ENCODE measurements at regions not wholly inside any gene's neighbourhood (a gene's known extent, or its start where the extent isn't known, plus 50 kb on each side); places are given as distances from the start of the nearest gene placed in this dataset.

GRCh38 chr13:91212231-91212630 lies 135.3 kb upstream of the MIR17HG start:
- POLR2A ChIA-PET, result no interaction called here
- Histone ChIP-seq H3K9me3 (ENCODE audit: control insufficient read depth, insufficient read depth, low read length) (no peaks in the 10 kb centered on the region), H3K4me3 (ENCODE audit: low read depth, low read length) (no peak overlapping the region), H3K27me3 (ENCODE audit: control insufficient read depth, insufficient read depth, low read length) (no peaks in the 10 kb centered on the region), H3K27ac (ENCODE audit: low read depth, low read length) (no peak overlapping the region)
- CTCF ChIA-PET, result no interaction called here
- no peak for DNase-seq (ENCODE audit: low read depth, low spot score)
- TF ChIP-seq CTCF (IDR thresholded peaks at IDR 0.05; ENCODE audit: low read depth, low read length), result no peak

DNA sequence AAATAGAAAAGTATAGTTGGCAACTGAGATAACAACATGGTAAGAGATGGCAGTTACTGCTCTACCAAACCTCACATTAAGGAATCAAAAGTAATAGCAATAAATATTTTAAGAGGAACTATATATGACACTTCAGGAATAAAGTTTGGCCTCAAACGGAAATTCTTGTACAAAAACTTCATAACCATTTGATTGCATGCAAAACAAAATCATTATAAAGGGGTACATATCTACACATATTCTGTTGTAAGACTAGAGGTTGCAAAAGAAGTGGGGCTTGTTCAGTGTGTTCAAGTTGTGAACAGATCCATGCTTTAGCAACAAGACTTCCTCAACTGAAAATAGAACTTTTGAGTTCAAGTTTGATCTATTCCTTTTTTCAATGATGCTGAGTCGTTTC lies 133.5 kb upstream of the MIR17HG start:
- ChIA-PET POLR2A (no interaction called here), CTCF (no interaction called here)
- Histone ChIP-seq H3K27ac (ENCODE audit: low read depth, low read length) (no peak overlapping the region), H3K27me3 (ENCODE audit: control insufficient read depth, insufficient read depth, low read length) (no peaks in the 10 kb centered on the region), H3K4me3 (ENCODE audit: low read depth, low read length) (no peak overlapping the region), H3K9me3 (ENCODE audit: control insufficient read depth, insufficient read depth, low read length) (no peaks in the 10 kb centered on the region)
- DNase-seq (ENCODE audit: low read depth, low spot score), result no peak
- TF ChIP-seq CTCF (IDR thresholded peaks at IDR 0.05; ENCODE audit: low read depth, low read length), result no peak

DNA sequence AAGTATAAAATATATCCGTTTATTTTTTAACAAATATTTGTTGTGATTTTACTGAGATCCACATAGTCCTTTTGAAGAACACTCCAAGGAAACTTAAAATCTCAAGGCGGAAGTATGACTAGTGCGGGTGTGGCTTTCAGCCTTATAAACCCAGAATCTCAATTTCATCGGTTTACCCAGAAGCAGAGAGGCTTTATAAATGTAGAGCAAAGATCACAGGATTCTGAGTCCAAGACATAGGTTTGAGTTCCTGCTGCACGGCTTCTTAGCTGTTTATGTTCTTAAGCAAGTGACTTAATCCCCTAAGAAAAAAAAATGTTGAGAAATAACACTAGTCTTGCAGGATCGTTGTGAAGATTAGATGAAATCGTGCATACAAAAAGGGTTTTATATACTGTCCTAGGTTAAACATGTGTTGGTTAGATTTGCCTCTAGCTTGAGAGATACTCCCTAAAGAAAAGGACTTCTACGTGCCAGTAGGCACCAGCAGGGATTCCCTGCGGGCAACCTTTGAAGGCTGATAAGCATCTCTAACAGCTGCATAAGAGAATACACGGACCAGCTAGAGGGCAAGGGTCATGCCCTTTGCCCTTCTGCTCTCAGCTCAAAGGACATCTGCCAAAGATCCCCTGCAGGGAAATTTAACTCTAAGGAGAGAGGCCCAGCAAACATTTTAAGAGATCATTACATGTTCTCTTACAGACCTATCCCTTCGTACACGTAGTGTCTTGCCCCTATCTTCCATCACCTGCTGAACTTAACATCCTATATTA lies 130.4 kb upstream of the MIR17HG start:
- no peak for DNase-seq (ENCODE audit: low read depth, low spot score)
- ChIA-PET POLR2A (no interaction called here), CTCF (no interaction called here)
- TF ChIP-seq CTCF (IDR thresholded peaks at IDR 0.05; ENCODE audit: low read depth, low read length), result no peak
- Histone ChIP-seq H3K9me3 (ENCODE audit: control insufficient read depth, insufficient read depth, low read length) (no peaks in the 10 kb centered on the region), H3K4me3 (ENCODE audit: low read depth, low read length) (no peak overlapping the region), H3K27ac (ENCODE audit: low read depth, low read length) (no peak overlapping the region), H3K27me3 (ENCODE audit: control insufficient read depth, insufficient read depth, low read length) (no peaks in the 10 kb centered on the region)

DNA sequence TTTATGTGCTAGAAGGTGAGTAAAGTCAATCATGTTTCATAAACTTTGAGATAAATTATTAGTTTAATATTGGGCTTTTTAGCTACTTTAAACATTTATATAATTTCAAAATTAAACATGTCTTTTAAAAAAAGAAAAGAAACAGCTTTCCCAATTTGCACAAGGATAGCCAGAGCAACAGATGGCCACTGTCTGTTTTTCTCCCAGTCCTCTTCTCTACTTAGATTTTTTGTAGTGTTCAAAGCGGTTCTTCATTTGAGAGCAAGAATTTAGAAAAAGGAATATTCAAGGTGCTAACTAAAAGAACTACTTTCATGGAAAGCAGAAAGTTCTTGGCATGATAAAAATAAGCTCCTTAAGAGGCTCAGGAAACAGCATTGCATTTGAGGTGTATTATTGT lies 128.3 kb upstream of the MIR17HG start:
- POLR2A ChIA-PET, result no interaction called here
- no peak overlapping the region for H3K4me3 ChIP-seq (ENCODE audit: low read depth, low read length)
- CTCF ChIA-PET, result no interaction called here
- TF ChIP-seq CTCF (IDR thresholded peaks at IDR 0.05; ENCODE audit: low read depth, low read length), result no peak
- H3K27ac ChIP-seq (ENCODE audit: low read depth, low read length), result no peak overlapping the region
- no peak for DNase-seq (ENCODE audit: low read depth, low spot score)
- no peaks in the 10 kb centered on the region for H3K9me3 ChIP-seq (ENCODE audit: control insufficient read depth, insufficient read depth, low read length)
- H3K27me3 ChIP-seq (ENCODE audit: control insufficient read depth, insufficient read depth, low read length), result no peaks in the 10 kb centered on the region

DNA sequence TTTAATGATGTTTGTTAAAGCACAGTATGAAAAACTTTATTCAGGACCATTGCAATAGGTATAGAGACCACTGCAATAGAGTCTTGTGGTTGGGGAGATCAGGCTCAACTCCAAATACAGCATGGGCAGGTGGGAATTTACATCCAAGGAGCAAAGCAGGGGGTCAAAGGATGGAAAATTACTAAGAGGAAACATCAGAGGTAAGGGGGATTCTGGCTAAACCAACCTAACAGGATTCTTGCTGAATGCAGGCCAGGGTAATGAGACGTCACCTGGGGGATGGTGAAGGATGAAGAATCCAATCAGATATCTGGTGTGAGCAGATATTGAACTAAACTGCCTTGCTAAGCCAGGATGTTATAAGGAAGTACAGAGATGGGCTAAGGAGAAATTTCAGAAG lies 126.6 kb upstream of the MIR17HG start:
- no peak for TF ChIP-seq CTCF (IDR thresholded peaks at IDR 0.05; ENCODE audit: low read depth, low read length)
- H3K27ac ChIP-seq (ENCODE audit: low read depth, low read length), result no peak overlapping the region
- POLR2A ChIA-PET, result no interaction called here
- H3K4me3 ChIP-seq (ENCODE audit: low read depth, low read length), result no peak overlapping the region
- no peaks in the 10 kb centered on the region for H3K27me3 ChIP-seq (ENCODE audit: control insufficient read depth, insufficient read depth, low read length)
- CTCF ChIA-PET, result no interaction called here
- H3K9me3 ChIP-seq (ENCODE audit: control insufficient read depth, insufficient read depth, low read length), result no peaks in the 10 kb centered on the region
- DNase-seq (ENCODE audit: low read depth, low spot score), result no peak

Measured in AG04450 (cell line).